HG03039 (cell line): ENCODE measurements at regions not wholly inside any gene's neighbourhood (a gene's known extent, or its start where the extent isn't known, plus 50 kb on each side); places are given as distances from the start of the nearest gene placed in this dataset.
A peak's percentile ranks its signal among the peaks of the same experiment; 100 is the strongest.

Experiments
- ATAC-seq: cut with Tn5 transposase; IDR thresholded peaks from one replicate; pipeline ENCODE4 v1.9.1; 2021; ENCODE audit warnings: mild to moderate bottlenecking, moderate library complexity; ENCODE audit not compliant: unreplicated experiment

- ATAC-seq: peak; percentile 5
Measured at GRCh38 chr6:105991561-105992314, 94.4 kb upstream of the PRDM1 start.

- no peak for ATAC-seq
Measured at GRCh38 chr6:105990151-105990550, 96.0 kb upstream of the PRDM1 start.

- ATAC-seq: no peak
Measured at GRCh38 chr6:105988812-105989577, 97.1 kb upstream of the PRDM1 start.

- no peak for ATAC-seq
Measured at GRCh38 chr6:105988321-105988720, 97.8 kb upstream of the PRDM1 start.

GRCh38 chr6:105987516-105987915, 98.6 kb upstream of the PRDM1 start:
- ATAC-seq: no peak

GRCh38 chr6:105986998-105987397, 99.1 kb upstream of the PRDM1 start:
- ATAC-seq: no peak

- ATAC-seq: no peak
Measured at GRCh38 chr6:105985816-105986632, 100.1 kb upstream of the PRDM1 start.

GRCh38 chr6:105985098-105985815, 100.9 kb upstream of the PRDM1 start:
- ATAC-seq: no peak

- ATAC-seq: no peak
Measured at GRCh38 chr6:105983763-105984162, 102.4 kb upstream of the PRDM1 start.

- ATAC-seq: no peak
Measured at GRCh38 chr6:105982761-105983540, 103.2 kb upstream of the PRDM1 start.

- no peak for ATAC-seq
Measured at GRCh38 chr6:105981888-105982358, 104.2 kb upstream of the PRDM1 start.

GRCh38 chr6:105981002-105981887, 104.9 kb upstream of the PRDM1 start:
- no peak for ATAC-seq

GRCh38 chr6:105978974-105979373, 107.2 kb upstream of the PRDM1 start:
- no peak for ATAC-seq

GRCh38 chr6:105977934-105978504, 108.1 kb upstream of the PRDM1 start:
- no peak for ATAC-seq

- ATAC-seq: no peak
Measured at GRCh38 chr6:105974986-105975385, 111.2 kb upstream of the PRDM1 start.

- no peak for ATAC-seq
Measured at GRCh38 chr6:105972440-105972839, 113.7 kb upstream of the PRDM1 start.

- ATAC-seq: no peak
Measured at GRCh38 chr6:105968603-105969333, 117.4 kb upstream of the PRDM1 start.
